ENCODE measurements at regions not wholly inside any gene's neighbourhood (a gene's known extent, or its start where the extent isn't known, plus 50 kb on each side); places are given as distances from the start of the nearest gene placed in this dataset.

- Histone ChIP-seq H2AFZ (ENCODE audit: low read depth, low read length) (no peak overlapping the region), H3K27ac (ENCODE audit: low read length) (no peak overlapping the region), H3K9me3 (ENCODE audit: insufficient read depth, low read length) (no peaks in the 10 kb centered on the region), H3K4me3 (ENCODE audit: low read length) (no peak overlapping the region), H3K36me3 (replicated peaks; ENCODE audit: low read depth, low read length) (no peaks in the 10 kb centered on the region), H3K79me2 (ENCODE audit: low read length) (no peaks in the 10 kb centered on the region), H3K4me1 (ENCODE audit: low read length) (no peaks in the 10 kb centered on the region), H3K27me3 (ENCODE audit: low read depth, low read length) (no peaks in the 10 kb centered on the region), H3K9ac (ENCODE audit: low read length) (no peak overlapping the region), H4K20me1 (ENCODE audit: insufficient read depth, low read length) (no peaks in the 10 kb centered on the region), H3K4me2 (ENCODE audit: low read length) (no peak overlapping the region)
- no peak for TF ChIP-seq CTCF (IDR thresholded peaks at IDR 0.05; ENCODE audit: low read depth, low read length)
- TF ChIP-seq EZH2phosphoT487 (IDR thresholded peaks at IDR 0.05; ENCODE audit: low read depth) = no peak
Observed at GRCh38 chr3:27649277-27649676, 72.8 kb downstream of the EOMES start.

GRCh38 chr3:27646896-27647295, 75.2 kb downstream of the EOMES start:
- Histone ChIP-seq H4K20me1 (ENCODE audit: insufficient read depth, low read length) (no peaks in the 10 kb centered on the region), H3K4me1 (ENCODE audit: low read length) (peaks cover 10% of the 10 kb centered on the region), H3K79me2 (ENCODE audit: low read length) (no peaks in the 10 kb centered on the region), H3K27me3 (ENCODE audit: low read depth, low read length) (no peaks in the 10 kb centered on the region), H3K9ac (ENCODE audit: low read length) (no peak overlapping the region), H3K9me3 (ENCODE audit: insufficient read depth, low read length) (no peaks in the 10 kb centered on the region), H3K4me3 (ENCODE audit: low read length) (no peak overlapping the region), H2AFZ (ENCODE audit: low read depth, low read length) (no peak overlapping the region), H3K4me2 (ENCODE audit: low read length) (no peak overlapping the region), H3K27ac (ENCODE audit: low read length) (no peak overlapping the region), H3K36me3 (replicated peaks; ENCODE audit: low read depth, low read length) (no peaks in the 10 kb centered on the region)
- TF ChIP-seq EZH2phosphoT487 (IDR thresholded peaks at IDR 0.05; ENCODE audit: low read depth) (no peak), CTCF (IDR thresholded peaks at IDR 0.05; ENCODE audit: low read depth, low read length) (no peak)

- Histone ChIP-seq H3K4me1 (ENCODE audit: low read length) (peaks cover 12% of the 10 kb centered on the region), H3K9ac (ENCODE audit: low read length) (no peak overlapping the region), H3K27ac (ENCODE audit: low read length) (no peak overlapping the region), H3K79me2 (ENCODE audit: low read length) (no peaks in the 10 kb centered on the region), H3K27me3 (ENCODE audit: low read depth, low read length) (no peaks in the 10 kb centered on the region), H2AFZ (ENCODE audit: low read depth, low read length) (no peak overlapping the region), H3K4me2 (ENCODE audit: low read length) (no peak overlapping the region), H3K9me3 (ENCODE audit: insufficient read depth, low read length) (no peaks in the 10 kb centered on the region), H3K4me3 (ENCODE audit: low read length) (no peak overlapping the region), H4K20me1 (ENCODE audit: insufficient read depth, low read length) (no peaks in the 10 kb centered on the region), H3K36me3 (replicated peaks; ENCODE audit: low read depth, low read length) (no peaks in the 10 kb centered on the region)
- TF ChIP-seq CTCF (IDR thresholded peaks at IDR 0.05; ENCODE audit: low read depth, low read length) (no peak), EZH2phosphoT487 (IDR thresholded peaks at IDR 0.05; ENCODE audit: low read depth) (no peak)
Observed at GRCh38 chr3:27644941-27645340, 77.2 kb downstream of the EOMES start.

- no peak overlapping the region for H3K4me3 ChIP-seq (ENCODE audit: low read length)
- no peaks in the 10 kb centered on the region for H3K36me3 ChIP-seq (replicated peaks; ENCODE audit: low read depth, low read length)
- H3K4me2 ChIP-seq (ENCODE audit: low read length) = no peak overlapping the region
- H3K79me2 ChIP-seq (ENCODE audit: low read length) = no peaks in the 10 kb centered on the region
- H3K27ac ChIP-seq (ENCODE audit: low read length) = no peak overlapping the region
- no peak overlapping the region for H3K9ac ChIP-seq (ENCODE audit: low read length)
- TF ChIP-seq EZH2phosphoT487 (IDR thresholded peaks at IDR 0.05; ENCODE audit: low read depth) (no peak), CTCF (IDR thresholded peaks at IDR 0.05; ENCODE audit: low read depth, low read length) (no peak)
- no peak overlapping the region for H2AFZ ChIP-seq (ENCODE audit: low read depth, low read length)
- H3K9me3 ChIP-seq (ENCODE audit: insufficient read depth, low read length) = no peaks in the 10 kb centered on the region
- no peaks in the 10 kb centered on the region for H3K27me3 ChIP-seq (ENCODE audit: low read depth, low read length)
- H4K20me1 ChIP-seq (ENCODE audit: insufficient read depth, low read length) = no peaks in the 10 kb centered on the region
- peaks cover 19% of the 10 kb centered on the region for H3K4me1 ChIP-seq (ENCODE audit: low read length)
Observed at GRCh38 chr3:27643355-27643754, 78.8 kb downstream of the EOMES start.

Data from OCI-LY3 (cell line).